ENCODE measurements at regions not wholly inside any gene's neighbourhood (a gene's known extent, or its start where the extent isn't known, plus 50 kb on each side); places are given as distances from the start of the nearest gene placed in this dataset.

GRCh38 chr4:176981074-176981473 lies 188.4 kb upstream of the VEGFC start:
- FAIRE-seq: no peak

- FAIRE-seq: no peak
These were observed 188.8 kb upstream of the VEGFC start for GRCh38 chr4:176981551-176981950.

DNA sequence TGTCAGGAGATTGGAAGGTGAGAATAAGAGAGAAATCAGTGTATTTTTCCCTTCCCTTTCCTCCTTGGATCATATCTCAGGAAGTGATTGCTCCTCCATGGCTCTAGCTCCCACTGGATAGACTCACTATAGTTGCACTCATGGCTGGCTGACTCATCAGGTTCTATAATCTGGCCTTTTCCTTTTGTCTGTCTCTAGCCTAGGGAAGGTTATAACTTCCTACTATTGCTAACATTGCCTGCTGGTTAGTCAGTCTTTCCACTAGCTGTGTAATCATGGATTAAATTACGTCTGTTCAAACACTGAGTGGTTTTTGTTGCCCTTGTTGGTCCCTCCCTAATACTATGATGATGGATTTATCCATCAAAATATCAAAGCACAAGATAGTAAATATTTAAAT lies 195.5 kb upstream of the VEGFC start:
- FAIRE-seq: no peak

- no peak for FAIRE-seq
These were observed 196.5 kb upstream of the VEGFC start for GRCh38 chr4:176989186-176989585.

GRCh38 chr4:176999935-177000543 lies 207.3 kb upstream of the VEGFC start:
- no peak for FAIRE-seq

DNA sequence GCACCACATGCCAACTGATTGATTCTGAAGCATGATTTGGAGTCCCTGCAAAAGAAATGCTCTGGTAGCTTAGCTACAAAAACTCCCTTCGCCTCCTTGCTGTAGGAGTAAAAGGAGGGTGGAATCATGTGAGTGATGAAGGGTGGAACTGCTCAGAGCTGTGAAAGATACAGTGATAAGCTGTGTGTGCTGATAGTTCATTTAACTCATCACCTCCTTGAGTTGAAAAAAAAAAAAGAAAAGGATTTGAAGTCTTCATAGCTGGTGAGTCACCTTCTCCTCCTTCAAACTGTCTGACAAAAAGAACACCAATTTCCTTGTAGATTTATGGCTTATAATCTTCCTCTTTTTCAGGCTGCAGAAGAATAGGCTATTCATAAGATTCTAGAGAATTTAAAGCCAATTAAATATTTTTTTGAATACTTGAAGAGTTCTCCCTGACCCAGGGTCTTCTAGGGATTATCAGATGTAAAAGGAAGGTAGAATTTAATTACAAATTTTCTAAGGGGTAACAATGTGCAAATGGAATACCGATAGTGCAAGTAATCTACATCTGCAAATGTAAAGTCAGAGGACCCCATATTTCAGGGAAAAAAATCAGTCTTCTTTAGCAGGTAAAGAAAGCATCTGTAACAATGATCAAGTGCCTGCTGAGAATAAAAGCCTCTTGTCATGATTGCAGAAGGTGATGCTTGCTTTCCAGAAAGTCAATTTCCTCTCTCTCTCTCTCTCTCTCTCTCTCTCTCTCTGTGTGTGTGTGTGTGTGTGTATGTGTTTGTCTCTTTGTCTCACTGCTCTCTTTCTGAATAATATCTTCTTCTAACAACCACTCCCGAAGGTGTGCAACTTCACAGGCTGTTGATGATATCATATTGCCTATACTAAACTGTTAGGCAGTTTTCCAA lies 208.8 kb upstream of the VEGFC start:
- FAIRE-seq: no peak

DNA sequence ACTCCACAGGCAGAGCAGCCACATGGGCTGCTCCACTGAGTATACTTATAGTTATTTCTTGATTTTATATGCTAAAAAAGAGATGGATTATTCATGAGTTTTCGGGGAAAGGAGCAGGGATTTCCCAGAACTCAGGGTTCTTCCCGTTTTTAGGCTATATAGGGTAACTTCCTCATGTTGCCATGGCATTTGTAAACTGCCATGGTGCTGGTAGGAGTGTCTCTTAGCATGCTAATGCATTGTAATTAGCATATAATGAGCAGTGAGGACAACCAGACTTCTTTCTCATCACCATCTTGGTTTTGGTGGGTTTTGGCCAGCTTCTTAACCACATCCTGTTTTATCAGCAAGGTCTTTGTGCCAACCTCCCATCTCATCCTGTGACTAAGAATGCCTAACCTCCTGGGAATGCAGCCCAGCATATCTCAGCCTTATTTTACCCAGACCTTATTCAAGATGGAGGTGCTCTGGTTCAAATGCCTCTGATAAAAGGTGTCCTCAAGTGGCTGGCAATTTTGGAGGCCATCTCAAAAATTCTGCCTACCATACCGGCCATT lies 213.0 kb upstream of the VEGFC start:
- no peak for FAIRE-seq

DNA sequence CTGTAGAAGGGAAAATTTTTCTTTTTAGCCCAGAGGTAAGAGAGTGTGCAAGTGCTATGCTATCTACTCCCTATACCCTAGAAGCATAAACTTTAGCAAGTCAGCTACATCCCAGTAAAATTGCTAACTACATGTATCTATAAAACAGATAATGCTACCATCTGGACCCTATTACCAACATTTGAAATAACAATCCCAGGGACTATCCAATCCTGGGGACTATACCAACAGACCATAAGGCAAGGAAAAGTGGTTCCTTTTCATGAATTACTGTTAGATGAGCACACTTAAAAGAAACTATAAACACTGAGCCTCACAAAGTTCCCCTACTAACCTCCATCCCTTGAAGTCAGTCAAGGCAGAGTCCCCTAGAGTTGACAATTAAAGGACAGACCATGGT lies 213.6 kb upstream of the VEGFC start:
- FAIRE-seq: no peak

GRCh38 chr4:177008071-177008835 lies 215.5 kb upstream of the VEGFC start:
- no peak for FAIRE-seq

GRCh38 chr4:177008836-177009501 lies 216.2 kb upstream of the VEGFC start:
- no peak for FAIRE-seq

GRCh38 chr4:177010418-177010817 lies 217.7 kb upstream of the VEGFC start:
- FAIRE-seq: no peak

- no peak for FAIRE-seq
These were observed 220.3 kb upstream of the VEGFC start for GRCh38 chr4:177012918-177013545.

GRCh38 chr4:177016541-177017141 lies 223.9 kb upstream of the VEGFC start:
- FAIRE-seq: peak; percentile 4

GRCh38 chr4:177023951-177024350 lies 231.2 kb upstream of the VEGFC start:
- FAIRE-seq: no peak

DNA sequence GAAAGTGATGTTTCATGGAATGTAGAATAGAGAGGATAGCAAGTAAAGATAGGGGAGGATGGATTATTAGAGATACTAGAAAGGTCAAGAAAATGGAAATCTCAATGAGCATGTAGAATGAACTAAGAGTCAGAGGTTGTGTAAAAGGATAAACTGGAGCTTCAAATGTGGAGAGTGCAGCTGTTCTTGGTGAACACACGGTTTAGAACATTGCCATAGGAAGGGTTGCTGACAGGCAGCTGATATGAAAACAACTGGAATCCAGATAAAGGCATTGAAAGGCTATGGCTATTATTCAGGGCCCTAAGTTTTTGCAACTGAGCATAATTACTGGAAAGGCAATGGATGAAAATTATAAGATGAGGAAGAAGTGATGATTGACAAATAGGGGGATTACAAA lies 239.6 kb upstream of the VEGFC start:
- FAIRE-seq: no peak

GRCh38 chr4:177033135-177033534 lies 240.4 kb upstream of the VEGFC start:
- no peak for FAIRE-seq

GRCh38 chr4:177033632-177034031 lies 240.9 kb upstream of the VEGFC start:
- peak; percentile 93 for FAIRE-seq

GRCh38 chr4:177041356-177041755 lies 248.6 kb upstream of the VEGFC start:
- FAIRE-seq: no peak

DNA sequence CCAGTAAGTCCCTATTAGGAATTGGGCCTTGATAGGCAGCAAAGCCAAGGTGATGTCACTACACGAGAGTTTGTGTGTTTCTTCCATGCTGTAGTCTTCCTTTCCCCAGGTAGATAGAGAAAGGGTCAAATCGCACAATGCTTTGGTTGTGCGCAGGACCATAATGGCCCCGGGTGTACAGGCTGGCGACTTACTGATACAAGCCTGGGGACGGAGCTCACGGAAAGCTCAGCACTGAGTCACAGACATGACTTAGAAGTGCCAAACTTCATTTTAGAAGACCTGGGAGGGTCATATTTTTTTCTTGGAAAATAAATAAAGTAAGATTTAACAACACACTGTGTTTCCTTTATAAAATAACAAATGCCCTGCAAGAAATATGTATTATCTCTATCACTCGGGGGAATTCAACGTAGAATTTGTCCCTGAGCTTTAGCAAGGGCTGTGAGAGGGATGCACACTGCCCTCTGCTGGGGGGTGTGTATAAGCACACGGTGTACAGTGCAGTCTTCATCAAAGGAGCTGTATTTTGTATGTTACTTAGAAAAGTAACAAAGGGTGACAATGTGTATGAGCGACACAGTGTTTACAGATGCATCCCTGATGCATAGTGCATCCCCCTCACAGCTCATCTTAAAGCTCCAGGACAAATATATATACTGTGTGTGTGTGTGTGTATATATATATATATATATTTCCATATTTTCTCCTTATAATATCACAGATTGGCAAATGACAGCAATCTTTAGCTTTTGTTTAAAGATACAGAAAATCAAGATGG lies 254.5 kb upstream of the VEGFC start:
- FAIRE-seq: peak; percentile 50

- FAIRE-seq: no peak
These were observed 255.1 kb upstream of the VEGFC start for GRCh38 chr4:177047851-177048174.

GRCh38 chr4:177051473-177052060 lies 258.1 kb upstream of the NEIL3 start:
- FAIRE-seq: no peak
